K562 (cell line): ENCODE measurements at regions not wholly inside any gene's neighbourhood (a gene's known extent, or its start where the extent isn't known, plus 50 kb on each side); places are given as distances from the start of the nearest gene placed in this dataset.

Experiments used
- ATAC-seq: fragments of 200-7000 bp; cut with Tn5 transposase; 3 replicates; pipeline ENCODE4 v1.9.1; 2020; ENCODE audit warnings: moderate library complexity
- BruUV-seq: library from RNA; stranded (reverse); fragments of 400-500 nt; replicated peaks from 2 replicates; lab custom pipeline; 2021; lab: Mats Ljungman, UMichigan
- CTCF ChIA-PET: fragments of 300-600 bp; formaldehyde crosslinking; extraction: SDS; loops from one replicate; lab custom pipeline; 2021; ENCODE audit warnings: low intra/inter-chr PET ratio; lab: Yijun Ruan, JAX
- POLR2A ChIA-PET: fragments of 300-600, 350-650 bp; sonication (Branson Sonifier 250); formaldehyde crosslinking; extraction: SDS; loops from one replicate; lab custom pipeline; 2021; ENCODE audit warnings: antibody characterized with exemption, inconsistent platforms; lab: Yijun Ruan, JAX
- DNase-seq, 4 experiments: peaks; one replicate each; pipeline versions ENCODE4 v3.0.0 to v3.0.0-alpha.2; 2011 to 2018; ENCODE audit warnings: low spot score in 3 of 4, mixed read lengths in 3 of 4; ENCODE audit errors: extremely low read depth in 1 of 4
- FAIRE-seq: peaks from 2 replicates; lab custom pipeline; 2011; peaks lifted over from hg19 to GRCh38; lab: Jason Lieb, UNC
- H2AFZ ChIP-seq: 2 replicates; pipeline ENCODE4 v1.6.0; 2011; ENCODE audit warnings: low read depth, low read length, control low read depth, inconsistent platforms
- H3K27ac ChIP-seq: fragments of 200-600 bp; 3 replicates; pipeline ENCODE4 v1.8.0; 2011; ENCODE audit warnings: low read depth, mild to moderate bottlenecking, control low read depth, inconsistent platforms, low read length, moderate library complexity, mixed read lengths; ENCODE audit errors: extremely low read depth
- H3K27me3 ChIP-seq, 2 experiments: fragments of 300-600 bp in 1 of 2; 2 replicates in 1 of 2; 3 replicates in 1 of 2; pipeline versions ENCODE4 v1.6.0 to v1.8.0; 2011; ENCODE audit warnings: inconsistent platforms in 2 of 2, low read length in 2 of 2, mild to moderate bottlenecking in 1 of 2, mixed read lengths in 1 of 2, moderate library complexity in 1 of 2; ENCODE audit not compliant: control insufficient read depth in 2 of 2, insufficient read depth in 2 of 2
- H3K36me3 ChIP-seq: fragments of 300-600 bp; 3 replicates; pipeline ENCODE4 v1.8.0; 2011; ENCODE audit warnings: mild to moderate bottlenecking, low read length, inconsistent platforms; ENCODE audit not compliant: control insufficient read depth, insufficient read depth
- H3K4me1 ChIP-seq, 2 experiments: fragments of 200-600 bp in 1 of 2; replicated peaks in 1 of 2; 2 replicates in 1 of 2; 3 replicates in 1 of 2; pipeline versions ENCODE4 v1.5.1 to v1.8.0; 2011; ENCODE audit warnings: inconsistent platforms in 2 of 2, low read length in 2 of 2, mild to moderate bottlenecking in 1 of 2, mixed read lengths in 1 of 2, moderate library complexity in 1 of 2; ENCODE audit not compliant: control insufficient read depth in 2 of 2, insufficient read depth in 2 of 2
- H3K4me2 ChIP-seq: 2 replicates; pipeline ENCODE4 v1.6.1; 2011; ENCODE audit warnings: low read length, control low read depth, inconsistent platforms, mixed read lengths; ENCODE audit not compliant: insufficient read depth
- H3K4me3 ChIP-seq: fragments of 200-600 bp; sonication (generic), shearing (Covaris generic); 2 replicates; pipeline ENCODE4 v1.5.1; 2016; ENCODE audit warnings: control low read depth, inconsistent platforms
- H3K79me2 ChIP-seq: fragments of 200-600 bp; 3 replicates; pipeline ENCODE4 v1.8.0; 2011; ENCODE audit warnings: low read length, inconsistent platforms; ENCODE audit not compliant: control insufficient read depth, insufficient read depth
- H3K9ac ChIP-seq, 2 experiments: 2 replicates each; pipeline versions ENCODE4 v1.6.0 to v1.6.1; 2011; ENCODE audit warnings: low read depth in 2 of 2, low read length in 2 of 2, control low read depth in 1 of 2, inconsistent platforms in 1 of 2, mild to moderate bottlenecking in 1 of 2, mixed read lengths in 1 of 2; ENCODE audit not compliant: insufficient read depth in 1 of 2
- H3K9me1 ChIP-seq: one replicate; pipeline ENCODE4 v1.6.0; 2011; ENCODE audit warnings: inconsistent platforms, mild to moderate bottlenecking, low read length, moderate library complexity; ENCODE audit not compliant: control insufficient read depth, insufficient read depth
- H3K9me3 ChIP-seq: replicated peaks from 2 replicates; pipeline ENCODE4 v1.5.1; 2011; ENCODE audit warnings: low read depth, low read length, inconsistent platforms; ENCODE audit not compliant: control insufficient read depth, insufficient read depth
- H4K20me1 ChIP-seq: replicated peaks from 2 replicates; pipeline ENCODE4 v1.6.1; 2011; ENCODE audit warnings: low read length, inconsistent platforms, mixed read lengths; ENCODE audit not compliant: control insufficient read depth, insufficient read depth
- IFI16 ChIP-seq: fragments of 250-450 bp; sonication (Bioruptor Pico); IDR thresholded peaks from 2 replicates; pipeline ENCODE4 v2.1.2; 2022; ENCODE audit warnings: mild to moderate bottlenecking, inconsistent platforms
- POU5F1 ChIP-seq: fragments of 150-350 bp; IDR thresholded peaks from 2 replicates; pipeline ENCODE4 v1.6.1; 2014; ENCODE audit warnings: borderline replicate concordance, low read length, low read depth, mild to moderate bottlenecking; ENCODE audit not compliant: partially characterized antibody
- ZBTB49 ChIP-seq: sonication (generic); formaldehyde crosslinking; IDR thresholded peaks from 2 replicates; pipeline ENCODE4 v1.8.0; 2022; ENCODE audit warnings: missing genetic modification reagents, mild to moderate bottlenecking, borderline replicate concordance
- WGBS: fragments of 100-300 bp; shearing (Covaris generic); methylation state at CpG from one replicate; pipeline ENCODE4 v1.1.6; 2016; ENCODE audit warnings: low coverage, mixed read lengths; ENCODE audit not compliant: insufficient coverage; ENCODE audit errors: missing lambda C conversion rate; 5-methylcytosine and 5-hydroxymethylcytosine counted together
- in situ Hi-C: fragments of 300-500 bp; cut with MboI; formaldehyde crosslinking; loops from 4 replicates; pipeline ENCODE4 v1.15.0; 2018; ENCODE audit warnings: inconsistent platforms, mixed read lengths
- intact Hi-C: fragments of 100-400 bp; cut with micrococcal nuclease; formaldehyde crosslinking; loops from 2 replicates; pipeline ENCODE4 v1.14.2; 2022
- TF ChIP-seq, protein P1 (sequence below): IDR thresholded peaks from 2 replicates; pipeline ENCODE4 v1.6.1; 2011; ENCODE audit warnings: borderline replicate concordance, low read depth, mild to moderate bottlenecking, moderate library complexity, low read length; ENCODE audit not compliant: insufficient read depth, poor library complexity, severe bottlenecking
- TF ChIP-seq, protein P2 (sequence below): sonication (generic); formaldehyde crosslinking; IDR thresholded peaks from 2 replicates; pipeline ENCODE4 v1.8.0; 2023; ENCODE audit warnings: missing genetic modification reagents, mild to moderate bottlenecking, borderline replicate concordance
- TF ChIP-seq, protein P3 (sequence below): fragments of 250-450 bp; sonication (Bioruptor Pico); IDR thresholded peaks from 2 replicates; pipeline ENCODE4 v1.4.0; 2020; ENCODE audit warnings: borderline replicate concordance

GRCh38 chr14:80387563-80387981 is 176.3 kb upstream of the DIO2 start:
- Histone ChIP-seq H3K79me2 (no peaks in the 10 kb centered on the region), H3K9me3 (no peaks in the 10 kb centered on the region), H3K9me1 (no peaks in the 10 kb centered on the region), H3K27me3 (no peaks in the 10 kb centered on the region), H3K27ac (no peak overlapping the region), H2AFZ (no peak overlapping the region), H3K36me3 (no peaks in the 10 kb centered on the region), H3K4me3 (no peak overlapping the region), H3K4me2 (no peak overlapping the region), H4K20me1 (no peaks in the 10 kb centered on the region), H3K9ac (no peak overlapping the region), H3K4me1 (no peaks in the 10 kb centered on the region)
- DNase-seq (no peak), FAIRE-seq (no peak), ATAC-seq (no peak)
- intact Hi-C loops (no loop called here), in situ Hi-C loops (no loop called here)
- 0% methylated on average over 5 of the region's 7 CpGs for WGBS
- POLR2A ChIA-PET = no interaction called here
- TF ChIP-seq, protein P1, sequence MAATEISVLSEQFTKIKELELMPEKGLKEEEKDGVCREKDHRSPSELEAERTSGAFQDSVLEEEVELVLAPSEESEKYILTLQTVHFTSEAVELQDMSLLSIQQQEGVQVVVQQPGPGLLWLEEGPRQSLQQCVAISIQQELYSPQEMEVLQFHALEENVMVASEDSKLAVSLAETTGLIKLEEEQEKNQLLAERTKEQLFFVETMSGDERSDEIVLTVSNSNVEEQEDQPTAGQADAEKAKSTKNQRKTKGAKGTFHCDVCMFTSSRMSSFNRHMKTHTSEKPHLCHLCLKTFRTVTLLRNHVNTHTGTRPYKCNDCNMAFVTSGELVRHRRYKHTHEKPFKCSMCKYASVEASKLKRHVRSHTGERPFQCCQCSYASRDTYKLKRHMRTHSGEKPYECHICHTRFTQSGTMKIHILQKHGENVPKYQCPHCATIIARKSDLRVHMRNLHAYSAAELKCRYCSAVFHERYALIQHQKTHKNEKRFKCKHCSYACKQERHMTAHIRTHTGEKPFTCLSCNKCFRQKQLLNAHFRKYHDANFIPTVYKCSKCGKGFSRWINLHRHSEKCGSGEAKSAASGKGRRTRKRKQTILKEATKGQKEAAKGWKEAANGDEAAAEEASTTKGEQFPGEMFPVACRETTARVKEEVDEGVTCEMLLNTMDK = no peak
- TF ChIP-seq ZBTB49 (CRISPR knock-in tag) (no peak), IFI16 (CRISPR knock-in tag) (no peak), POU5F1 (no peak)
- TF ChIP-seq, protein P2, sequence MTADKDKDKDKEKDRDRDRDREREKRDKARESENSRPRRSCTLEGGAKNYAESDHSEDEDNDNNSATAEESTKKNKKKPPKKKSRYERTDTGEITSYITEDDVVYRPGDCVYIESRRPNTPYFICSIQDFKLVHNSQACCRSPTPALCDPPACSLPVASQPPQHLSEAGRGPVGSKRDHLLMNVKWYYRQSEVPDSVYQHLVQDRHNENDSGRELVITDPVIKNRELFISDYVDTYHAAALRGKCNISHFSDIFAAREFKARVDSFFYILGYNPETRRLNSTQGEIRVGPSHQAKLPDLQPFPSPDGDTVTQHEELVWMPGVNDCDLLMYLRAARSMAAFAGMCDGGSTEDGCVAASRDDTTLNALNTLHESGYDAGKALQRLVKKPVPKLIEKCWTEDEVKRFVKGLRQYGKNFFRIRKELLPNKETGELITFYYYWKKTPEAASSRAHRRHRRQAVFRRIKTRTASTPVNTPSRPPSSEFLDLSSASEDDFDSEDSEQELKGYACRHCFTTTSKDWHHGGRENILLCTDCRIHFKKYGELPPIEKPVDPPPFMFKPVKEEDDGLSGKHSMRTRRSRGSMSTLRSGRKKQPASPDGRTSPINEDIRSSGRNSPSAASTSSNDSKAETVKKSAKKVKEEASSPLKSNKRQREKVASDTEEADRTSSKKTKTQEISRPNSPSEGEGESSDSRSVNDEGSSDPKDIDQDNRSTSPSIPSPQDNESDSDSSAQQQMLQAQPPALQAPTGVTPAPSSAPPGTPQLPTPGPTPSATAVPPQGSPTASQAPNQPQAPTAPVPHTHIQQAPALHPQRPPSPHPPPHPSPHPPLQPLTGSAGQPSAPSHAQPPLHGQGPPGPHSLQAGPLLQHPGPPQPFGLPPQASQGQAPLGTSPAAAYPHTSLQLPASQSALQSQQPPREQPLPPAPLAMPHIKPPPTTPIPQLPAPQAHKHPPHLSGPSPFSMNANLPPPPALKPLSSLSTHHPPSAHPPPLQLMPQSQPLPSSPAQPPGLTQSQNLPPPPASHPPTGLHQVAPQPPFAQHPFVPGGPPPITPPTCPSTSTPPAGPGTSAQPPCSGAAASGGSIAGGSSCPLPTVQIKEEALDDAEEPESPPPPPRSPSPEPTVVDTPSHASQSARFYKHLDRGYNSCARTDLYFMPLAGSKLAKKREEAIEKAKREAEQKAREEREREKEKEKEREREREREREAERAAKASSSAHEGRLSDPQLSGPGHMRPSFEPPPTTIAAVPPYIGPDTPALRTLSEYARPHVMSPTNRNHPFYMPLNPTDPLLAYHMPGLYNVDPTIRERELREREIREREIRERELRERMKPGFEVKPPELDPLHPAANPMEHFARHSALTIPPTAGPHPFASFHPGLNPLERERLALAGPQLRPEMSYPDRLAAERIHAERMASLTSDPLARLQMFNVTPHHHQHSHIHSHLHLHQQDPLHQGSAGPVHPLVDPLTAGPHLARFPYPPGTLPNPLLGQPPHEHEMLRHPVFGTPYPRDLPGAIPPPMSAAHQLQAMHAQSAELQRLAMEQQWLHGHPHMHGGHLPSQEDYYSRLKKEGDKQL = no peak
- TF ChIP-seq, protein P3, sequence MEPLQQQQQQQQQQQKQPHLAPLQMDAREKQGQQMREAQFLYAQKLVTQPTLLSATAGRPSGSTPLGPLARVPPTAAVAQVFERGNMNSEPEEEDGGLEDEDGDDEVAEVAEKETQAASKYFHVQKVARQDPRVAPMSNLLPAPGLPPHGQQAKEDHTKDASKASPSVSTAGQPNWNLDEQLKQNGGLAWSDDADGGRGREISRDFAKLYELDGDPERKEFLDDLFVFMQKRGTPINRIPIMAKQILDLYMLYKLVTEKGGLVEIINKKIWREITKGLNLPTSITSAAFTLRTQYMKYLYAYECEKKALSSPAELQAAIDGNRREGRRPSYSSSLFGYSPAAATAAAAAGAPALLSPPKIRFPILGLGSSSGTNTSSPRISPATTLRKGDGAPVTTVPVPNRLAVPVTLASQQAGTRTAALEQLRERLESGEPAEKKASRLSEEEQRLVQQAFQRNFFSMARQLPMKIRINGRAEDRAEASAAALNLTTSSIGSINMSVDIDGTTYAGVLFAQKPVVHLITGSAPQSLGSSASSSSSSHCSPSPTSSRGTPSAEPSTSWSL = no peak
- CTCF ChIA-PET = no interaction called here
- BruUV-seq = no TSS peak
